MM.1S (cell line): ENCODE measurements at regions not wholly inside any gene's neighbourhood (a gene's known extent, or its start where the extent isn't known, plus 50 kb on each side); places are given as distances from the start of the nearest gene placed in this dataset.

Source experiments
- CTCF ChIP-seq: fragments of 300-600 bp; sonication (generic); IDR thresholded peaks from 2 replicates; pipeline ENCODE4 v1.5.1; 2016; ENCODE audit warnings: antibody characterized with exemption, low read length, mixed read lengths
- EZH2phosphoT487 ChIP-seq: fragments of 300-600 bp; sonication (generic); IDR thresholded peaks from 2 replicates; pipeline ENCODE4 v1.6.1; 2018; ENCODE audit warnings: antibody characterized with exemption, low read length

- TF ChIP-seq CTCF (no peak), EZH2phosphoT487 (no peak)
Measured at GRCh38 chr15:98528046-98528725, 120.2 kb upstream of the IGF1R start.
